Vagina (tissue), 2 donors: ENCODE measurements at regions not wholly inside any gene's neighbourhood (a gene's known extent, or its start where the extent isn't known, plus 50 kb on each side); places are given as distances from the start of the nearest gene placed in this dataset.
"Not testable (repeated sequence)": the region's sequence is repeated elsewhere in the genome, so short reads cannot be mapped to it uniquely, and the experiment has no call there.

ENCODE experiments used
- DNase-seq, 2 donors: peaks; one replicate each; pipeline ENCODE4 v3.0.0-alpha.2; 2017; ENCODE audit errors: extremely low spot score in 2 of 2
- H3K27ac ChIP-seq: fragments of 200-600 bp; sonication (generic); one replicate; pipeline ENCODE4 v1.5.1; 2019
- H3K27me3 ChIP-seq: fragments of 200-600 bp; sonication (generic); one replicate; pipeline ENCODE4 v1.5.1; 2019
- H3K36me3 ChIP-seq, 2 donors: fragments of 200-600 bp; sonication (generic); one replicate each; pipeline ENCODE4 v1.5.1; 2017 to 2019
- H3K4me1 ChIP-seq: fragments of 200-600 bp; sonication (generic); one replicate; pipeline ENCODE4 v1.5.1; 2019
- H3K4me3 ChIP-seq, 2 donors: fragments of 200-600 bp; sonication (generic); 1 replicate in 1 of 2; 2 replicates in 1 of 2; pipeline ENCODE4 v1.5.1; 2016 to 2019
- H3K9me3 ChIP-seq: fragments of 200-600 bp; sonication (generic); one replicate; pipeline ENCODE4 v1.5.1; 2019
- CTCF ChIP-seq, 3 experiments: fragments of 450-650 bp in 2 of 3; fragments of 200-600 bp in 1 of 3; sonication (generic) in 1 of 3; IDR thresholded peaks; one replicate each; pipeline ENCODE4 v1.5.1; 2017 to 2019; ENCODE audit warnings: antibody characterized with exemption in 3 of 3, mild to moderate bottlenecking in 2 of 3, moderate library complexity in 2 of 3
- POLR2A ChIP-seq, 2 donors: fragments of 450-650 bp; IDR thresholded peaks; one replicate each; pipeline ENCODE4 v1.6.1; 2017; ENCODE audit warnings: antibody characterized with exemption in 2 of 2, mild to moderate bottlenecking in 2 of 2, moderate library complexity in 2 of 2
- POLR2AphosphoS5 ChIP-seq, 2 donors: sonication (generic); formaldehyde crosslinking; IDR thresholded peaks; one replicate each; pipeline ENCODE4 v1.9.0; 2017; ENCODE audit warnings: antibody characterized with exemption in 2 of 2, mild to moderate bottlenecking in 2 of 2, low read depth in 1 of 2; ENCODE audit not compliant: insufficient read depth in 1 of 2
- intact Hi-C: fragments of 100-400 bp; cut with DNase I; formaldehyde crosslinking; loops from one replicate; pipeline ENCODE4 v1.15.1; 2023

DNA sequence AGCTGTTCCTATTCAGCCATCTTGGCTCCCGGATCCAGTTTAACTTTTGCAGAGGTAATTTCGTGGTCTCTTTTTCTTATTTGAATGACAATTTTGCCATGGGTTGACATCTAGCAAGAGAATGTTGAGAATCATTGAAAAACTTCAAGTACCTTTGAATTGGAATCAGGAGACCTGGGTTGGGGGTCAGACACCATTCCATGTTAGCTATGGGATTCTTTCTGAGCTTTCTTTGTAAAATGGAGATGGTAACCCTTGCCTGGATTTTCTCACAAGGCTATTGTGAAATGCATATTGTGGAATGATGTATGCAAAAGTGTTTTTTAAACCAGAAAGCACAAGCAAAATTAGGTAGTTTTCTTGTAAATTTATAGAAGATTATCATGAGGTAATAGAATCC, 79.1 kb upstream of the HAND2 start:
- no peaks in the 10 kb centered on the region for H3K36me3 ChIP-seq
- TF ChIP-seq POLR2A (IDR thresholded peaks at IDR 0.05) (no peak), CTCF (IDR thresholded peaks at IDR 0.05) (no peak), POLR2AphosphoS5 (IDR thresholded peaks at IDR 0.05; ENCODE audit: insufficient read depth in 1 of 2, low read depth in 1 of 2) (no peak)

DNA sequence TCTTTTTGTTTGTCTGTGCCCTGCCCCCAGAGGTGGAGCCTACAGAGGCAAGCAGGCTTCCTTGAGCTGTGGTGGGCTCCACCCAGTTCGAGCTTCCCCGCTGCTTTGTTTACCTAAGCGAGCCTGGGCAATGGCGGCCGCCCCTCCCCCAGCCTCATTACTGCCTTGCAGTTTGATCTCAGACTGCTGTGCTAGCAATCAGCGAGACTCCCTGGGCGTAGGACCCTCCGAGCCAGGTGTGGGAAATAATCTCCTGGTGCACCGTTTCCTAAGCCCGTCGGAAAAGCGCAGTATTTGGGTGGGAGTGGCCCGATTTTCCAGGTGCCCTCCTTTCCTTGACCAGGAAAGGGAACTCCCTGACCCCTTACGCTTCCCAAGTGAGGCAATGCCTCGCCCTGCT, 78.6 kb upstream of the HAND2 start:
- intact Hi-C loops, result not testable (repeated sequence)

More for the DNA sequence above, 79.1 kb upstream of the HAND2 start:
- Histone ChIP-seq H3K4me3 (no peak overlapping the region), H3K27ac (no peak overlapping the region), H3K9me3 (no peaks in the 10 kb centered on the region), H3K4me1 (no peaks in the 10 kb centered on the region), H3K27me3 (no peaks in the 10 kb centered on the region)
- no peak for DNase-seq
- intact Hi-C loops, result no loop called here

DNA sequence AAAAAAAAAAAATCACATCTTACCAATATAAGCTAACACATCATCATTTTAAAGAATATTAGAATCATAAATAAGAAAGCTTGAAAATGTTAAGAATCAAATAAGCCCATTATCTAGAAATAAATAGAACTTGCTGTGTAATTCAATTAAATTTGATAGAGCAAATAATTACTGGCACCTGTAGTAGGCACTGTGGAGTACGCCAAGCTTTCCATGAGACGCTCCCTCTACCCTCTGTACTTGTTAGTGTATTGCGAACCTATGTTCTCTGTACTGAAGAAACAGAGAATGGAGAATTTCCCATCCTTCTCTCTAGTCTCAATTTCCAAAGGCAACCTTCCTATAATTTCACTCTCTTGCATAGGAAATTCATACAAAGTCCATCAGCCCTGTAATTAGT, 61.7 kb upstream of the HAND2 start:
- Histone ChIP-seq H3K4me1 (no peaks in the 10 kb centered on the region), H3K36me3 (no peaks in the 10 kb centered on the region), H3K4me3 (no peak overlapping the region), H3K27ac (no peak overlapping the region), H3K27me3 (no peaks in the 10 kb centered on the region), H3K9me3 (no peaks in the 10 kb centered on the region)
- DNase-seq, result no peak
- intact Hi-C loops, result no loop called here
- TF ChIP-seq POLR2AphosphoS5 (IDR thresholded peaks at IDR 0.05; ENCODE audit: insufficient read depth in 1 of 2, low read depth in 1 of 2) (no peak), POLR2A (IDR thresholded peaks at IDR 0.05) (no peak), CTCF (IDR thresholded peaks at IDR 0.05) (no peak)

More for the DNA sequence above, 78.6 kb upstream of the HAND2 start:
- H3K4me3 ChIP-seq, H3K4me1 ChIP-seq, DNase-seq, H3K36me3 ChIP-seq, H3K27me3 ChIP-seq, H3K9me3 ChIP-seq, H3K27ac ChIP-seq: not testable (repeated sequence)

DNA sequence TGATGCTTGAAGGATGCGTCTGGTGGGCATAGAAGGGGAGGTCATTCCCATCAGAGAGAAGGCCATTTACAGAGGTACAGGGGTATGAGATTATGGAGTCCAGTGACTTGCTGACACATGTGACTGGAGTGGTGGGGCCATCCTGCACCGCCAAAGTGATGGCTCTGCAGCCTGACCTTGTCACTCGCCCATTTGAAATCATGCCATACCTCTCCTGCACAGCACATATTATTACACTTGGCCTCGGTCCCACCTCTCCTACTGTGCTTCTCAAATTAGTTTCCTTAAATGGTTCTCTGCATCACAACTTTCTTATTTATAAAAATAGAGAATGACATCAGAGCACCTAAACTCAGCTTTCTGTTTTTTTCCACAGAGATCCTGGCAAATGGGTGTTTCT, 60.7 kb upstream of the HAND2 start:
- no peaks in the 10 kb centered on the region for H3K4me1 ChIP-seq
- no peaks in the 10 kb centered on the region for H3K36me3 ChIP-seq
- TF ChIP-seq POLR2AphosphoS5 (IDR thresholded peaks at IDR 0.05; ENCODE audit: insufficient read depth in 1 of 2, low read depth in 1 of 2), result no peak
- no peak for TF ChIP-seq CTCF (IDR thresholded peaks at IDR 0.05)
- no peak for TF ChIP-seq POLR2A (IDR thresholded peaks at IDR 0.05)
- no peak overlapping the region for H3K27ac ChIP-seq
- DNase-seq, result no peak
- no peaks in the 10 kb centered on the region for H3K9me3 ChIP-seq
- intact Hi-C loops, result no loop called here
- no peaks in the 10 kb centered on the region for H3K27me3 ChIP-seq
- H3K4me3 ChIP-seq, result no peak overlapping the region

DNA sequence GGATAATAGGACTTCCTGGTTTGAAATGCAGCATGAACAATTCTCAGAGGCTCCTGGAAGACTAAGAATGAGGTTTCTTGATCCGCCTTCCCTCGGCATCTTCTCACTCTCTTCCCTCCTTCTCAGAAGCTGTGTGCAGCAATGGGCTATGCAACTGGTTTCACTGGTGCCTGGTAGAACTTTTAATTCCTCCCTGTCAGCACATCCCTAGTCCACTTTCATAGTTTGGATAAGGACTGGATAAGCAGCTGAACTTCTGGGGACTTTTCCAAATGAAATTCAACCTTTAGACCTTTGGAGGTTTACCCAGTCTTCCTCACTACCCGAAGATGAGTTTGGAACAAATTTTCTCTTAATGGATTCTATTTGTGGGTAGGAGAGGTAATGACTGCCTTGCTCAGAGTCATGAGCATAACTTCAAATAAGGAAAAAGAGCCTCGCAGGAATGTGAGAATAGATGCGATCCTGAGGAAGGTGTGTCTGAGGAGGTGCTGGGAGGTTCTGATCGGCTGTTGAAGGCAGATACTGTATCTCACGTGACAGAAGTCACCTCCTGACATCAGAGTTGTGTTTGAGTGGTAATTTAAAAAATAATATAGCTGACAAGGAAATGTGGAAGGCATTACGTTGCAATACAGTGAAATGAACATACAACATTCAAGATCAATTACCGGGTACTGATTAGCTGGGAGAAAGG, 56.0 kb upstream of the HAND2 start:
- intact Hi-C loops, result no loop called here
- Histone ChIP-seq H3K27me3 (no peaks in the 10 kb centered on the region), H3K4me1 (no peaks in the 10 kb centered on the region), H3K9me3 (no peaks in the 10 kb centered on the region), H3K4me3 (no peak overlapping the region), H3K36me3 (no peaks in the 10 kb centered on the region), H3K27ac (no peak overlapping the region)
- no peak for DNase-seq
- TF ChIP-seq POLR2A (IDR thresholded peaks at IDR 0.05) (no peak), POLR2AphosphoS5 (IDR thresholded peaks at IDR 0.05; ENCODE audit: insufficient read depth in 1 of 2, low read depth in 1 of 2) (no peak), CTCF (IDR thresholded peaks at IDR 0.05) (no peak)
